ENCODE measurements at regions not wholly inside any gene's neighbourhood (a gene's known extent, or its start where the extent isn't known, plus 50 kb on each side); places are given as distances from the start of the nearest gene placed in this dataset.

DNA sequence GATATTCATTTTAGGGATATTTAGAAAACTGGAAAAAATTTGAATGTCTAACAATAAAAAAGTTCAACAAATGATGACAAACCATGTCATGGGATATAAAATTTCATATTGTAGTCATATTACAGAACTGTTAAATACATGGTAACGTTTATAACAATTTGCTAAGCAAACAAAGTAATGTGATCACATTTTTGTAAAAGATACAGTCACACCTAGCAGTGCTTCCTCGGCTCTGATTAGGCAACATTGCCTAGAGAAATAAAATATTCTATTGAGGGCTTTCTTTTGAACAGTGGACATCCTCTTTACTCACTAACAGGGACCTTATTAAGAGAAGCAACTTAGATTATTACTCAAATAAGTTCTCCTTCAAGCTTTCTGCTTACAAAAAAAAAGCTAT is 605.5 kb downstream of the GATA3 start:
- TF ChIP-seq, protein P1, sequence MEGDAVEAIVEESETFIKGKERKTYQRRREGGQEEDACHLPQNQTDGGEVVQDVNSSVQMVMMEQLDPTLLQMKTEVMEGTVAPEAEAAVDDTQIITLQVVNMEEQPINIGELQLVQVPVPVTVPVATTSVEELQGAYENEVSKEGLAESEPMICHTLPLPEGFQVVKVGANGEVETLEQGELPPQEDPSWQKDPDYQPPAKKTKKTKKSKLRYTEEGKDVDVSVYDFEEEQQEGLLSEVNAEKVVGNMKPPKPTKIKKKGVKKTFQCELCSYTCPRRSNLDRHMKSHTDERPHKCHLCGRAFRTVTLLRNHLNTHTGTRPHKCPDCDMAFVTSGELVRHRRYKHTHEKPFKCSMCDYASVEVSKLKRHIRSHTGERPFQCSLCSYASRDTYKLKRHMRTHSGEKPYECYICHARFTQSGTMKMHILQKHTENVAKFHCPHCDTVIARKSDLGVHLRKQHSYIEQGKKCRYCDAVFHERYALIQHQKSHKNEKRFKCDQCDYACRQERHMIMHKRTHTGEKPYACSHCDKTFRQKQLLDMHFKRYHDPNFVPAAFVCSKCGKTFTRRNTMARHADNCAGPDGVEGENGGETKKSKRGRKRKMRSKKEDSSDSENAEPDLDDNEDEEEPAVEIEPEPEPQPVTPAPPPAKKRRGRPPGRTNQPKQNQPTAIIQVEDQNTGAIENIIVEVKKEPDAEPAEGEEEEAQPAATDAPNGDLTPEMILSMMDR (IDR thresholded peaks at IDR 0.05): no peak
- no peak for TF ChIP-seq POLR2A (IDR thresholded peaks at IDR 0.05)
